T-cell (primary cell): ENCODE measurements at regions not wholly inside any gene's neighbourhood (a gene's known extent, or its start where the extent isn't known, plus 50 kb on each side); places are given as distances from the start of the nearest gene placed in this dataset.
"Not testable (repeated sequence)": the region's sequence is repeated elsewhere in the genome, so short reads cannot be mapped to it uniquely, and the experiment has no call there.

Source experiments
- ATAC-seq, 4 experiments: fragments of 200-7000 bp in 3 of 4; fragments of 150-1000 bp in 1 of 4; cut with Tn5 transposase; replicated peaks in 1 of 4; 1 replicate in 3 of 4; 2 replicates in 1 of 4; pipeline ENCODE4 v1.10.0; 2021; ENCODE audit warnings: moderate library complexity in 3 of 4, mild to moderate bottlenecking in 2 of 4, moderate number of reproducible peaks in 1 of 4
- CTCF ChIA-PET, 2 donors: fragments of 300-600 bp; sonication (Branson Sonifier 250); formaldehyde crosslinking; loops; one replicate each; lab custom pipeline; 2022; ENCODE audit warnings: antibody characterized with exemption in 2 of 2; lab: Charles Lee
- POLR2A ChIA-PET, 2 donors: fragments of 300-600 bp; sonication (Branson Sonifier 250); formaldehyde crosslinking; loops; one replicate each; lab custom pipeline; 2022; ENCODE audit warnings: antibody characterized with exemption in 2 of 2; lab: Charles Lee
- DNase-seq, 35 experiments: peaks; one replicate each; pipeline versions ENCODE4 v3.0.0 to v3.0.0-alpha.2; 2013 to 2023
- H3K27ac ChIP-seq: one replicate; pipeline ENCODE4 v1.5.1; 2013; ENCODE audit warnings: low read length
- H3K27me3 ChIP-seq, 2 experiments: replicated peaks in 1 of 2; 1 replicate in 1 of 2; 2 replicates in 1 of 2; pipeline versions ENCODE4 v1.6.1 to v1.7.0; 2013; ENCODE audit warnings: low read length in 1 of 2, mixed read lengths in 1 of 2; ENCODE audit not compliant: control insufficient read depth in 2 of 2, insufficient read depth in 2 of 2; ENCODE audit errors: extremely low read depth in 1 of 2
- H3K36me3 ChIP-seq, 2 donors: 1 replicate in 1 of 2; 2 replicates in 1 of 2; pipeline versions ENCODE4 v1.6.1 to v1.7.0; 2013; ENCODE audit warnings: low read length in 1 of 2; ENCODE audit not compliant: control insufficient read depth in 2 of 2, insufficient read depth in 1 of 2; ENCODE audit errors: extremely low read depth in 1 of 2
- H3K4me1 ChIP-seq, 2 experiments: 1 replicate in 1 of 2; 2 replicates in 1 of 2; pipeline versions ENCODE4 v1.6.1 to v1.7.0; 2013; ENCODE audit warnings: low read length in 2 of 2, mixed read lengths in 1 of 2; ENCODE audit not compliant: insufficient read depth in 2 of 2, control insufficient read depth in 1 of 2; ENCODE audit errors: extremely low read depth in 1 of 2
- H3K4me3 ChIP-seq, 2 donors: 1 replicate in 1 of 2; 2 replicates in 1 of 2; pipeline versions ENCODE4 v1.5.1 to v1.7.0; 2013; ENCODE audit warnings: mild to moderate bottlenecking in 2 of 2, low read length in 1 of 2, moderate library complexity in 1 of 2; ENCODE audit not compliant: control insufficient read depth in 1 of 2; ENCODE audit errors: extremely low read depth in 1 of 2
- H3K9me3 ChIP-seq: 2 replicates; pipeline ENCODE4 v1.7.0; 2013
- H3K27ac Mint-ChIP-seq, 2 donors: one replicate each; pipeline ENCODE4 v1.8.0; 2020 to 2021; ENCODE audit warnings: mild to moderate bottlenecking in 2 of 2, mixed read lengths in 2 of 2
- H3K27me3 Mint-ChIP-seq, 2 donors: one replicate each; pipeline ENCODE4 v1.8.0; 2021 to 2022; ENCODE audit warnings: mixed read lengths in 2 of 2
- H3K36me3 Mint-ChIP-seq: one replicate; pipeline ENCODE4 v1.8.0; 2021; ENCODE audit warnings: mixed read lengths
- H3K4me1 Mint-ChIP-seq, 3 donors: one replicate each; pipeline ENCODE4 v1.8.0; 2020 to 2022; ENCODE audit warnings: mixed read lengths in 3 of 3, mild to moderate bottlenecking in 1 of 3
- H3K4me3 Mint-ChIP-seq, 3 donors: one replicate each; pipeline ENCODE4 v1.8.0; 2020 to 2022; ENCODE audit warnings: mild to moderate bottlenecking in 3 of 3, mixed read lengths in 3 of 3, moderate library complexity in 3 of 3
- H3K9me3 Mint-ChIP-seq, 3 donors: one replicate each; pipeline ENCODE4 v1.8.0; 2020 to 2022; ENCODE audit warnings: mixed read lengths in 3 of 3
- WGBS: methylation state at CpG from one replicate; pipeline ENCODE4 v1.1.5; 2013; ENCODE audit warnings: missing lambda C conversion rate; ENCODE audit not compliant: insufficient coverage; 5-methylcytosine and 5-hydroxymethylcytosine counted together

GRCh38 chr18:1542230-1542774 lies 637.6 kb downstream of the ADCYAP1 start:
- Histone ChIP-seq H3K27me3 (no peaks in the 10 kb centered on the region), H3K9me3 (no peaks in the 10 kb centered on the region), H3K4me3 (no peak overlapping the region), H3K27ac (no peak overlapping the region), H3K36me3 (no peaks in the 10 kb centered on the region), H3K4me1 (no peaks in the 10 kb centered on the region)
- Mint-ChIP-seq H3K27ac (no peak overlapping the region), H3K27me3 (no peaks in the 10 kb centered on the region), H3K4me3 (no peak overlapping the region), H3K4me1 (no peaks in the 10 kb centered on the region), H3K9me3 (peaks cover 0 to 14% (median 5%) of the 10 kb centered on the region in 3 donors), H3K36me3 (no peaks in the 10 kb centered on the region)
- DNase-seq: no peak
- POLR2A ChIA-PET: interaction anchor here in 1 of 2 donors (0.6 kb wide), 1 partner anchor 32 kb away, joined by 3 read pairs; no protein-coding TSS in a partner anchor
- CTCF ChIA-PET: no interaction called here
- WGBS: no CpG with 5 or more reads among the region's 2 CpGs
- ATAC-seq: no peak

GRCh38 chr18:1544016-1544415 lies 639.3 kb downstream of the ADCYAP1 start:
- POLR2A ChIA-PET: no interaction called here
- H3K36me3 Mint-ChIP-seq: no peaks in the 10 kb centered on the region
- no peak overlapping the region for H3K4me3 ChIP-seq
- no peaks in the 10 kb centered on the region for H3K27me3 Mint-ChIP-seq
- no peaks in the 10 kb centered on the region for H3K27me3 ChIP-seq
- ATAC-seq (no peak), DNase-seq (no peak)
- peaks cover 0 to 9% (median 5%) of the 10 kb centered on the region in 3 donors for H3K9me3 Mint-ChIP-seq
- no peak overlapping the region for H3K4me3 Mint-ChIP-seq
- no peak overlapping the region for H3K27ac ChIP-seq
- CTCF ChIA-PET: no interaction called here
- WGBS: 63% methylated on average over 3 of the region's 3 CpGs
- no peaks in the 10 kb centered on the region for H3K36me3 ChIP-seq
- no peak overlapping the region for H3K27ac Mint-ChIP-seq
- H3K4me1 Mint-ChIP-seq: no peaks in the 10 kb centered on the region
- H3K9me3 ChIP-seq: no peaks in the 10 kb centered on the region
- H3K4me1 ChIP-seq: no peaks in the 10 kb centered on the region

- POLR2A ChIA-PET, H3K36me3 ChIP-seq, ATAC-seq, H3K9me3 ChIP-seq, H3K9me3 Mint-ChIP-seq, H3K4me3 Mint-ChIP-seq, H3K27me3 Mint-ChIP-seq, H3K36me3 Mint-ChIP-seq, H3K4me3 ChIP-seq, H3K27ac ChIP-seq, DNase-seq, H3K27ac Mint-ChIP-seq, H3K4me1 ChIP-seq, H3K27me3 ChIP-seq, H3K4me1 Mint-ChIP-seq: not testable (repeated sequence)
- no CpG with 5 or more reads among the region's 1 CpG for WGBS
- CTCF ChIA-PET: interaction anchor here in 1 of 2 donors (0.6 kb wide), 1 partner anchor 988 kb away, joined by 3 read pairs; no protein-coding TSS in a partner anchor
These were observed 653.0 kb downstream of the ADCYAP1 start for GRCh38 chr18:1557711-1558110.

GRCh38 chr18:1559563-1559962 lies 654.9 kb downstream of the ADCYAP1 start:
- H3K36me3 ChIP-seq: no peaks in the 10 kb centered on the region
- H3K27me3 ChIP-seq: no peaks in the 10 kb centered on the region
- Mint-ChIP-seq H3K9me3 (peaks cover 3 to 4% (median 3%) of the 10 kb centered on the region in 3 donors), H3K4me3 (no peak overlapping the region), H3K27me3 (no peaks in the 10 kb centered on the region), H3K27ac (no peak overlapping the region), H3K36me3 (no peaks in the 10 kb centered on the region), H3K4me1 (no peaks in the 10 kb centered on the region)
- ChIA-PET CTCF (no interaction called here), POLR2A (no interaction called here)
- no peak overlapping the region for H3K4me3 ChIP-seq
- DNase-seq (no peak), ATAC-seq (no peak)
- 86% methylated on average over 1 of the region's 3 CpGs for whole genome bisulfite sequencing
- no peaks in the 10 kb centered on the region for H3K9me3 ChIP-seq
- no peak overlapping the region for H3K27ac ChIP-seq
- no peaks in the 10 kb centered on the region for H3K4me1 ChIP-seq

- ATAC-seq (no peak), DNase-seq (no peak)
- Histone ChIP-seq H3K4me1 (no peaks in the 10 kb centered on the region), H3K4me3 (no peak overlapping the region), H3K9me3 (no peaks in the 10 kb centered on the region), H3K27ac (no peak overlapping the region), H3K27me3 (no peaks in the 10 kb centered on the region), H3K36me3 (no peaks in the 10 kb centered on the region)
- no peak overlapping the region for H3K27ac Mint-ChIP-seq
- CTCF ChIA-PET: no interaction called here
- WGBS: no CpG with 5 or more reads among the region's 3 CpGs
- POLR2A ChIA-PET: interaction anchor here in 1 of 2 donors (0.8 kb wide), 1 partner anchor 150 kb away, joined by 4 read pairs; no protein-coding TSS in a partner anchor
- no peaks in the 10 kb centered on the region for H3K9me3 Mint-ChIP-seq
- no peaks in the 10 kb centered on the region for H3K36me3 Mint-ChIP-seq
- peaks cover 0 to 7% of the 10 kb centered on the region in 2 donors for H3K27me3 Mint-ChIP-seq
- no peak overlapping the region for H3K4me3 Mint-ChIP-seq
- H3K4me1 Mint-ChIP-seq: no peaks in the 10 kb centered on the region
These were observed 660.1 kb downstream of the ADCYAP1 start for GRCh38 chr18:1564793-1565192.

GRCh38 chr18:1571206-1571605 lies 666.5 kb downstream of the ADCYAP1 start:
- Mint-ChIP-seq H3K4me3 (no peak overlapping the region), H3K9me3 (no peaks in the 10 kb centered on the region), H3K36me3 (no peaks in the 10 kb centered on the region), H3K27me3 (peaks cover 0 to 7% of the 10 kb centered on the region in 2 donors), H3K27ac (no peak overlapping the region), H3K4me1 (no peaks in the 10 kb centered on the region)
- ChIA-PET POLR2A (no interaction called here), CTCF (no interaction called here)
- no peaks in the 10 kb centered on the region for H3K36me3 ChIP-seq
- H3K9me3 ChIP-seq: no peaks in the 10 kb centered on the region
- no peak overlapping the region for H3K27ac ChIP-seq
- H3K4me1 ChIP-seq: no peaks in the 10 kb centered on the region
- ATAC-seq (no peak), DNase-seq (no peak)
- no peak overlapping the region for H3K4me3 ChIP-seq
- WGBS: 60% methylated on average over 1 of the region's 2 CpGs
- H3K27me3 ChIP-seq: no peaks in the 10 kb centered on the region

GRCh38 chr18:1573732-1574131 lies 669.1 kb downstream of the ADCYAP1 start:
- H3K27me3 ChIP-seq: no peaks in the 10 kb centered on the region
- Mint-ChIP-seq H3K27ac (no peak overlapping the region), H3K36me3 (no peaks in the 10 kb centered on the region), H3K4me3 (no peak overlapping the region), H3K4me1 (no peaks in the 10 kb centered on the region), H3K27me3 (no peaks in the 10 kb centered on the region), H3K9me3 (no peaks in the 10 kb centered on the region)
- CTCF ChIA-PET: no interaction called here
- ATAC-seq: no peak
- WGBS: no CpG with 5 or more reads among the region's 5 CpGs
- no peaks in the 10 kb centered on the region for H3K4me1 ChIP-seq
- no peak overlapping the region for H3K4me3 ChIP-seq
- no peaks in the 10 kb centered on the region for H3K36me3 ChIP-seq
- no peaks in the 10 kb centered on the region for H3K9me3 ChIP-seq
- POLR2A ChIA-PET: no interaction called here
- no peak for DNase-seq
- no peak overlapping the region for H3K27ac ChIP-seq
